SK-N-SH (cell line): ENCODE measurements at regions not wholly inside any gene's neighbourhood (a gene's known extent, or its start where the extent isn't known, plus 50 kb on each side); places are given as distances from the start of the nearest gene placed in this dataset.

Experiments used
- CTCF ChIA-PET: fragments of 300-600, 350-600 bp; formaldehyde crosslinking; extraction: SDS; loops from one replicate; lab custom pipeline; 2021; lab: Yijun Ruan, JAX
- POLR2A ChIA-PET: fragments of 350-600 bp; sonication (Branson Sonifier 250); formaldehyde crosslinking; extraction: SDS; loops from one replicate; lab custom pipeline; 2020; ENCODE audit warnings: antibody characterized with exemption, inconsistent platforms; lab: Yijun Ruan, JAX
- DNase-seq: peaks from one replicate; pipeline ENCODE4 v3.0.0; 2012
- H2AFZ ChIP-seq: fragments of 200-600 bp; sonication (generic); 2 replicates; pipeline ENCODE4 v1.8.1; 2016; ENCODE audit warnings: antibody characterized with exemption, mild to moderate bottlenecking, low read depth
- H3F3A ChIP-seq: fragments of 200-600 bp; sonication (generic); replicated peaks from 2 replicates; pipeline ENCODE3; 2016; ENCODE audit warnings: antibody characterized with exemption, mild to moderate bottlenecking; ENCODE audit not compliant: insufficient read depth
- H3K27ac ChIP-seq, 2 experiments: fragments of 200-500 bp in 1 of 2; fragments of 200-600 bp in 1 of 2; sonication (Bioruptor generic) in 1 of 2; sonication (generic), shearing (Covaris generic) in 1 of 2; 2 replicates each; pipeline versions ENCODE4 v1.5.1 to v1.6.1; 2014 to 2016; ENCODE audit warnings: low read depth in 2 of 2, inconsistent platforms in 1 of 2, low read length in 1 of 2, mild to moderate bottlenecking in 1 of 2, mixed read lengths in 1 of 2
- H3K27me3 ChIP-seq: fragments of 200-600 bp; sonication (generic), shearing (Covaris generic); 2 replicates; pipeline ENCODE4 v1.6.1; 2016; ENCODE audit warnings: mixed run types; ENCODE audit not compliant: insufficient read depth
- H3K36me3 ChIP-seq, 2 experiments: fragments of 200-500 bp in 1 of 2; fragments of 200-600 bp in 1 of 2; sonication (Bioruptor generic) in 1 of 2; sonication (generic) in 1 of 2; replicated peaks in 1 of 2; 2 replicates each; pipeline versions ENCODE3 to v1.5.1; 2014 to 2016; ENCODE audit warnings: low read length in 1 of 2, mild to moderate bottlenecking in 1 of 2; ENCODE audit not compliant: insufficient read depth in 2 of 2, control insufficient read depth in 1 of 2
- H3K4me1 ChIP-seq, 2 experiments: fragments of 200-500 bp in 1 of 2; fragments of 200-600 bp in 1 of 2; sonication (Bioruptor generic) in 1 of 2; sonication (generic), shearing (Covaris generic) in 1 of 2; 2 replicates each; pipeline versions ENCODE4 v1.5.1 to v1.6.1; 2014 to 2016; ENCODE audit warnings: low read depth in 1 of 2, low read length in 1 of 2, mixed run types in 1 of 2; ENCODE audit not compliant: insufficient read depth in 2 of 2, control insufficient read depth in 1 of 2
- H3K4me2 ChIP-seq: fragments of 200-600 bp; sonication (generic), shearing (Covaris generic); 2 replicates; pipeline ENCODE4 v1.6.1; 2017; ENCODE audit warnings: mixed run types
- H3K4me3 ChIP-seq, 2 experiments: fragments of 200-500 bp in 1 of 2; fragments of 200-600 bp in 1 of 2; sonication (Bioruptor generic) in 1 of 2; sonication (generic), shearing (Covaris generic) in 1 of 2; 2 replicates each; pipeline versions ENCODE4 v1.5.1 to v1.8.1; 2014 to 2016; ENCODE audit warnings: low read depth in 2 of 2, inconsistent platforms in 1 of 2, low read length in 1 of 2, mild to moderate bottlenecking in 1 of 2, mixed read lengths in 1 of 2, moderate library complexity in 1 of 2
- H3K79me2 ChIP-seq: fragments of 200-600 bp; sonication (generic); 2 replicates; pipeline ENCODE4 v1.8.1; 2017; ENCODE audit warnings: mild to moderate bottlenecking; ENCODE audit not compliant: insufficient read depth
- H3K9ac ChIP-seq: fragments of 200-600 bp; sonication (generic); 2 replicates; pipeline ENCODE4 v1.6.1; 2017; ENCODE audit warnings: mixed run types
- H3K9me2 ChIP-seq: fragments of 200-600 bp; sonication (generic); 2 replicates; pipeline ENCODE4 v1.6.1; 2017; ENCODE audit warnings: mixed run types
- H3K9me3 ChIP-seq: fragments of 200-600 bp; sonication (generic); 2 replicates; pipeline ENCODE4 v1.6.1; 2017; ENCODE audit warnings: mixed run types, mild to moderate bottlenecking, moderate library complexity
- H4K20me1 ChIP-seq: fragments of 200-600 bp; sonication (generic); 2 replicates; pipeline ENCODE4 v1.6.1; 2017; ENCODE audit warnings: mild to moderate bottlenecking, mixed run types; ENCODE audit not compliant: insufficient read depth
- EP300 ChIP-seq, 2 experiments: IDR thresholded peaks; 2 replicates each; pipeline versions ENCODE4 v1.4.0 to v1.6.1; 2012; ENCODE audit warnings: borderline replicate concordance in 1 of 2, low read depth in 1 of 2, low read length in 1 of 2
- JUND ChIP-seq: IDR thresholded peaks from 2 replicates; pipeline ENCODE4 v1.4.0; 2012
- MXI1 ChIP-seq: IDR thresholded peaks from 2 replicates; pipeline ENCODE4 v1.6.1; 2012; ENCODE audit warnings: mild to moderate bottlenecking, low read depth, low read length, improper control_type of control experiment
- NFIC ChIP-seq: IDR thresholded peaks from 2 replicates; pipeline ENCODE4 v1.4.0; 2012; ENCODE audit warnings: borderline replicate concordance
- RCOR1 ChIP-seq: fragments of 150-350 bp; IDR thresholded peaks from 2 replicates; pipeline ENCODE4 v1.6.1; 2017; ENCODE audit warnings: antibody characterized with exemption, low read length
- WGBS: methylation state at CpG from one replicate; pipeline ENCODE4 v1.1.6; 2017; ENCODE audit warnings: low lambda C conversion rate; 5-methylcytosine and 5-hydroxymethylcytosine counted together
- TF ChIP-seq, protein P1 (sequence below): IDR thresholded peaks from 2 replicates; pipeline ENCODE4 v1.4.0; 2012; ENCODE audit warnings: low read depth
- TF ChIP-seq, protein P2 (sequence below): IDR thresholded peaks from 2 replicates; pipeline ENCODE4 v1.4.0; 2012; ENCODE audit warnings: low read depth, borderline replicate concordance

DNA sequence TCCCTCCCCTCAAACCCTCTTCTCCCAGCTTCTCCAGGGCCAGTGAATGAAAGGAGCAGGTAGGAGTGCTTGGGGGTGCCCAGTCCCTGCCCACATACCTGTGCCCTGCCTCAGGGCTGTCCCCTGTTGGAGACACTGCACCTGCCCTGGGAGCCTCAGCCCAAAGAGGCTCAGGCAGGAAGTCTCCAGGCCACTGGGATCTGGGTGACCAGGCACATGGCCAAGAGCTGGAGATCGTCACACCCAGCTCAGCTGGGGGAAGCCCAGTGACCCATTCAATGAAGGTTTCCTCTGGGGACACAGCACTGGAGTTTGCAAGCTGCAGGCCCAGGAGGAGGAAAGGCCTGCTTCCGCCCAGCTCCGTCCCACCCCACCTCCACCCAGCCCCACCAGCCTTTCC is 156.4 kb downstream of the ZFP36L2 start:
- WGBS, result 100% methylated on average over 2 of the region's 3 CpGs
- no peak overlapping the region for H3K9ac ChIP-seq
- no peak overlapping the region for H2AFZ ChIP-seq
- H3K4me3 ChIP-seq, result no peak overlapping the region
- no peak overlapping the region for H3K4me2 ChIP-seq
- H3K27ac ChIP-seq, result peak overlapping the region in 1 of 2 experiments; percentile 8; a peak in 1 of 4 replicates
- H3K79me2 ChIP-seq, result no peaks in the 10 kb centered on the region
- H3K9me2 ChIP-seq, result no peaks in the 10 kb centered on the region
- no peaks in the 10 kb centered on the region for H3K36me3 ChIP-seq
- peaks cover 31 to 66% of the 10 kb centered on the region in 2 experiments; a peak in 3 of 4 replicates for H3K4me1 ChIP-seq
- no peak; the same call in 1 of the 2 replicates for TF ChIP-seq NFIC
- TF ChIP-seq EP300 (IDR thresholded peaks at IDR 0.05; ENCODE audit: borderline replicate concordance in 1 of 2, low read depth in 1 of 2, low read length in 1 of 2), result 0 out of 4 replicates have a peak, but pooled peaks of 1 of the 2 experiments have one; percentile 33
- H4K20me1 ChIP-seq, result no peaks in the 10 kb centered on the region
- peaks cover 8% of the 10 kb centered on the region for H3F3A ChIP-seq
- no peaks in the 10 kb centered on the region for H3K27me3 ChIP-seq
- POLR2A ChIA-PET, result interaction anchor here (0.6 to 1.3 kb wide), 4 partner anchors 12 to 228 kb away, joined by 3 to 4 read pairs (median 3); no protein-coding TSS in a partner anchor
- peak; percentile 66 for DNase-seq
- H3K9me3 ChIP-seq, result no peaks in the 10 kb centered on the region
- CTCF ChIA-PET, result interaction anchor here (0.9 to 2.4 kb wide), 4 partner anchors 12 to 57 kb away, joined by 3 to 8 read pairs (median 4); no protein-coding TSS in a partner anchor

DNA sequence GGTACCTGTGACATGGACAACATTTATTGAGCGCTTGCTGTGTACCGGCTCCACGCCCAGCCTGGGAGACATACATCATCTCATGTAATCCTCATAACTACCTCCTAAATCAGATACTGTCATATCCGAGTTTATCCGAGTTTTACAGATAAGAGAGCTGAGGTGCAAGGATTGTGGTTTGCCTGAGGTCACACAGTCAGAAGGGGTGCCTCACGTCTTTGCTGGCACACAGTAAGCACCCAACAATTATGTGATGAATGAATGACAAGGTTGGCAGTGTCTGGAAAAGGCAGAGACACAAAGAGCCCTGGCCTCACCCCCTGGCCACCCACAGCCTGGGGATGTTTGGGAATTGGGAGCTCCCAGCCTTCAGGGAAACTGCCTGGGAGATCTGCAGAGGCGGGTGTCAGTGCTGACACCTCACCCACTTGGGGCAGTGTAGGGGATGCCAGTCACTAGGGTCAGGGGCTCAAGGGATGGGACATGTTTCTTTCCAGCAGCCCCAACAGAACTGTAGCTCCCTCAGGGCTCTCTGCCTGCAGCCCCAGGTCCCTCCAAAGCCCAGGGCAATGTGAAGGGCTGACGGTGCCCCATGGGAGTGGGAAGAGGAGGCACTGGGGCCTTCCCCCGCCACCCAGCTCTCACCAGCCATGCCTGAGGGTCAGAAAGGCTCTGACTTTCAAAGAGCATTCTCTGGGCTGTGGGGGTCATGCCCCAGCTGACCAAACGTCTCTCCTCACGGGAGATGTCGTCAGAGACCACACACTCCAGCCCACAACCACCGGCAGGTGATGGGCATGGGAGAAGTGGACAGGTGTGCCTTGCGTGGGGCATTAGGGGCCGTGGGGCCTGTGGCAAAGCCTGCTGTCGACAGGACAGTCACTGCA is 157.5 kb downstream of the ZFP36L2 start:
- no peak overlapping the region for H2AFZ ChIP-seq
- POLR2A ChIA-PET, result no interaction called here
- WGBS, result 93% methylated on average over 14 of the region's 16 CpGs

More for the DNA sequence above, 157.5 kb downstream of the ZFP36L2 start:
- no peaks in the 10 kb centered on the region for H3K36me3 ChIP-seq
- H3K9ac ChIP-seq, result no peak overlapping the region
- H3K9me3 ChIP-seq, result no peaks in the 10 kb centered on the region
- H3F3A ChIP-seq, result no peaks in the 10 kb centered on the region
- TF ChIP-seq, protein P1, sequence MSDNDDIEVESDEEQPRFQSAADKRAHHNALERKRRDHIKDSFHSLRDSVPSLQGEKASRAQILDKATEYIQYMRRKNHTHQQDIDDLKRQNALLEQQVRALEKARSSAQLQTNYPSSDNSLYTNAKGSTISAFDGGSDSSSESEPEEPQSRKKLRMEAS, result no peak
- no peak for TF ChIP-seq MXI1
- TF ChIP-seq JUND, result no peak
- TF ChIP-seq RCOR1, result no peak
- TF ChIP-seq, protein P2, sequence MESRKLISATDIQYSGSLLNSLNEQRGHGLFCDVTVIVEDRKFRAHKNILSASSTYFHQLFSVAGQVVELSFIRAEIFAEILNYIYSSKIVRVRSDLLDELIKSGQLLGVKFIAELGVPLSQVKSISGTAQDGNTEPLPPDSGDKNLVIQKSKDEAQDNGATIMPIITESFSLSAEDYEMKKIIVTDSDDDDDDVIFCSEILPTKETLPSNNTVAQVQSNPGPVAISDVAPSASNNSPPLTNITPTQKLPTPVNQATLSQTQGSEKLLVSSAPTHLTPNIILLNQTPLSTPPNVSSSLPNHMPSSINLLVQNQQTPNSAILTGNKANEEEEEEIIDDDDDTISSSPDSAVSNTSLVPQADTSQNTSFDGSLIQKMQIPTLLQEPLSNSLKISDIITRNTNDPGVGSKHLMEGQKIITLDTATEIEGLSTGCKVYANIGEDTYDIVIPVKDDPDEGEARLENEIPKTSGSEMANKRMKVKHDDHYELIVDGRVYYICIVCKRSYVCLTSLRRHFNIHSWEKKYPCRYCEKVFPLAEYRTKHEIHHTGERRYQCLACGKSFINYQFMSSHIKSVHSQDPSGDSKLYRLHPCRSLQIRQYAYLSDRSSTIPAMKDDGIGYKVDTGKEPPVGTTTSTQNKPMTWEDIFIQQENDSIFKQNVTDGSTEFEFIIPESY, result no peak
- H3K9me2 ChIP-seq, result no peaks in the 10 kb centered on the region
- peaks cover 20 to 55% of the 10 kb centered on the region in 2 experiments; a peak in 3 of 4 replicates for H3K4me1 ChIP-seq
- no peak overlapping the region for H3K27ac ChIP-seq
- no peaks in the 10 kb centered on the region for H3K27me3 ChIP-seq
- H4K20me1 ChIP-seq, result no peaks in the 10 kb centered on the region
- no peak overlapping the region for H3K4me3 ChIP-seq
- no peaks in the 10 kb centered on the region for H3K79me2 ChIP-seq
- peak; percentile 41 for DNase-seq
- CTCF ChIA-PET, result interaction anchor here (0.9 to 2.4 kb wide), 6 partner anchors 9 to 58 kb away, joined by 3 to 8 read pairs (median 4); no protein-coding TSS in a partner anchor
- no peak overlapping the region for H3K4me2 ChIP-seq
